PC-3 (cell line): ENCODE measurements at regions not wholly inside any gene's neighbourhood (a gene's known extent, or its start where the extent isn't known, plus 50 kb on each side); places are given as distances from the start of the nearest gene placed in this dataset.
A peak's percentile ranks its signal among the peaks of the same experiment; 100 is the strongest.

Source experiments
- ATAC-seq: fragments of 200-7000 bp; cut with Tn5 transposase; 2 replicates; pipeline ENCODE4 v1.9.1; 2020; ENCODE audit warnings: mild to moderate bottlenecking, moderate library complexity
- BruUV-seq: library from RNA; stranded (reverse); fragments of 400-500 nt; replicated peaks from 2 replicates; lab custom pipeline; 2021; lab: Mats Ljungman, UMichigan
- CTCF ChIA-PET: fragments of 300-600 bp; sonication (Branson Sonifier 250); formaldehyde crosslinking; loops from one replicate; lab custom pipeline; 2022; ENCODE audit warnings: antibody characterized with exemption; lab: Charles Lee
- POLR2A ChIA-PET: fragments of 300-600 bp; sonication (Branson Sonifier 250); formaldehyde crosslinking; loops from one replicate; lab custom pipeline; 2022; ENCODE audit warnings: antibody characterized with exemption; ENCODE audit not compliant: unreplicated experiment; lab: Charles Lee
- DNase-seq: peaks from one replicate; pipeline ENCODE4 v3.0.0-alpha.2; 2015
- H2AFZ ChIP-seq: fragments of 300-600 bp; sonication (generic); 2 replicates; pipeline ENCODE4 v1.6.0; 2016; ENCODE audit warnings: antibody characterized with exemption, low read length
- H3F3A ChIP-seq: fragments of 300-600 bp; sonication (generic); one replicate; pipeline ENCODE4 v1.6.0; 2017; ENCODE audit warnings: antibody characterized with exemption, low read length, control low read depth, mild to moderate bottlenecking; ENCODE audit not compliant: unreplicated experiment
- H3K27ac ChIP-seq: fragments of 300-600 bp; sonication (generic); 2 replicates; pipeline ENCODE4 v1.5.1; 2016; ENCODE audit warnings: mild to moderate bottlenecking, low read length
- H3K27me3 ChIP-seq: fragments of 300-600 bp; sonication (generic); 2 replicates; pipeline ENCODE4 v1.6.1; 2016; ENCODE audit warnings: low read length, mixed read lengths
- H3K36me3 ChIP-seq: fragments of 300-600 bp; sonication (generic); 2 replicates; pipeline ENCODE4 v1.6.1; 2016; ENCODE audit warnings: low read depth, mixed run types, low read length, mixed read lengths
- H3K4me1 ChIP-seq: fragments of 300-600 bp; sonication (generic); 2 replicates; pipeline ENCODE4 v1.5.1; 2016; ENCODE audit warnings: low read length; ENCODE audit not compliant: insufficient read depth
- H3K4me2 ChIP-seq: fragments of 300-600 bp; sonication (generic); 2 replicates; pipeline ENCODE4 v1.6.0; 2016; ENCODE audit warnings: low read length
- H3K4me3 ChIP-seq: fragments of 300-600 bp; sonication (generic); 2 replicates; pipeline ENCODE4 v1.5.1; 2016; ENCODE audit warnings: mild to moderate bottlenecking, low read length, mixed read lengths
- H3K79me2 ChIP-seq: fragments of 300-600 bp; sonication (generic); 2 replicates; pipeline ENCODE4 v1.6.1; 2017; ENCODE audit warnings: low read length, mixed read lengths
- H3K9ac ChIP-seq: fragments of 300-600 bp; sonication (generic); 2 replicates; pipeline ENCODE4 v1.6.0; 2016; ENCODE audit warnings: mild to moderate bottlenecking, low read length
- H3K9me2 ChIP-seq: fragments of 300-600 bp; sonication (generic); replicated peaks from 2 replicates; pipeline ENCODE4 v1.6.1; 2016; ENCODE audit warnings: mixed run types, low read length, mixed read lengths
- H3K9me3 ChIP-seq: fragments of 300-600 bp; sonication (generic); 2 replicates; pipeline ENCODE4 v1.6.1; 2016; ENCODE audit warnings: low read length, mixed read lengths
- H4K20me1 ChIP-seq: fragments of 300-600 bp; sonication (generic); 2 replicates; pipeline ENCODE4 v1.6.1; 2016; ENCODE audit warnings: low read length, mixed read lengths
- CTCF ChIP-seq: fragments of 300-600 bp; sonication (generic); conservative IDR thresholded peaks from 2 replicates; pipeline ENCODE4 v1.5.1; 2017; ENCODE audit warnings: antibody characterized with exemption, low read depth, mild to moderate bottlenecking, low read length
- EZH2 ChIP-seq: fragments of 300-600 bp; sonication (generic); IDR thresholded peaks from one replicate; pipeline ENCODE4 v1.6.1; 2017; ENCODE audit warnings: antibody characterized with exemption, mild to moderate bottlenecking, low read length; ENCODE audit not compliant: unreplicated experiment
- EZH2phosphoT487 ChIP-seq: fragments of 300-600 bp; sonication (generic); IDR thresholded peaks from 2 replicates; pipeline ENCODE4 v1.6.1; 2018; ENCODE audit warnings: mild to moderate bottlenecking, antibody characterized with exemption, low read length, borderline replicate concordance
- intact Hi-C: fragments of 100-400 bp; cut with micrococcal nuclease; formaldehyde crosslinking; loops from 2 replicates; pipeline ENCODE4 v1.9.0; 2023

- Histone ChIP-seq H3K4me2 (no peak overlapping the region), H3K9me2 (no peaks in the 10 kb centered on the region), H3K36me3 (no peaks in the 10 kb centered on the region), H3K4me3 (no peak overlapping the region), H3K4me1 (no peaks in the 10 kb centered on the region), H3K27ac (no peak overlapping the region), H3F3A (no peaks in the 10 kb centered on the region), H3K9ac (no peak overlapping the region), H3K9me3 (no peaks in the 10 kb centered on the region), H3K27me3 (no peaks in the 10 kb centered on the region), H4K20me1 (no peaks in the 10 kb centered on the region), H3K79me2 (no peaks in the 10 kb centered on the region), H2AFZ (no peak overlapping the region)
- ATAC-seq (no peak), DNase-seq (no peak)
- no TSS peak for BruUV-seq
- POLR2A ChIA-PET: no interaction called here
- CTCF ChIA-PET: no interaction called here
- TF ChIP-seq EZH2phosphoT487 (no peak), EZH2 (no peak), CTCF (no peak)
- intact Hi-C loops: no loop called here
Observed at GRCh38 chr14:38080696-38081095, 127.0 kb upstream of the SSTR1 start.

- no peak overlapping the region for H2AFZ ChIP-seq
- H3K4me2 ChIP-seq: no peak overlapping the region
- TF ChIP-seq CTCF: no peak
- TF ChIP-seq EZH2: no peak
- TF ChIP-seq EZH2phosphoT487: no peak
- no peak overlapping the region for H3K27ac ChIP-seq
- POLR2A ChIA-PET: no interaction called here
- BruUV-seq: no TSS peak
- no peaks in the 10 kb centered on the region for H3K9me2 ChIP-seq
- H3K27me3 ChIP-seq: no peaks in the 10 kb centered on the region
- CTCF ChIA-PET: no interaction called here
- ATAC-seq (no peak), DNase-seq (no peak)
- no peaks in the 10 kb centered on the region for H3K36me3 ChIP-seq
- H3K79me2 ChIP-seq: no peaks in the 10 kb centered on the region
- intact Hi-C loops: no loop called here
- H3K9ac ChIP-seq: no peak overlapping the region
- no peaks in the 10 kb centered on the region for H3K4me1 ChIP-seq
- H3K9me3 ChIP-seq: no peaks in the 10 kb centered on the region
- no peaks in the 10 kb centered on the region for H3F3A ChIP-seq
- no peaks in the 10 kb centered on the region for H4K20me1 ChIP-seq
- no peak overlapping the region for H3K4me3 ChIP-seq
Observed at GRCh38 chr14:38083039-38083438, 124.7 kb upstream of the SSTR1 start.

GRCh38 chr14:38089123-38089522 is 118.6 kb upstream of the SSTR1 start:
- H3K4me3 ChIP-seq: peak overlapping the region; percentile 55
- H3K79me2 ChIP-seq: no peaks in the 10 kb centered on the region
- TF ChIP-seq CTCF: no peak
- TF ChIP-seq EZH2: no peak
- TF ChIP-seq EZH2phosphoT487: no peak
- CTCF ChIA-PET: no interaction called here
- no peaks in the 10 kb centered on the region for H4K20me1 ChIP-seq
- H3K27ac ChIP-seq: no peak overlapping the region
- POLR2A ChIA-PET: no interaction called here
- H3K27me3 ChIP-seq: no peaks in the 10 kb centered on the region
- intact Hi-C loops: no loop called here
- ATAC-seq: no peak
- H3K9me3 ChIP-seq: peaks cover 10% of the 10 kb centered on the region; the same call in 1 of the 2 replicates
- DNase-seq: no peak
- H3K4me1 ChIP-seq: no peaks in the 10 kb centered on the region
- no TSS peak for BruUV-seq
- H3K36me3 ChIP-seq: no peaks in the 10 kb centered on the region
- H3K9me2 ChIP-seq: no peaks in the 10 kb centered on the region
- peak overlapping the region; percentile 67 for H3K4me2 ChIP-seq
- H3K9ac ChIP-seq: no peak overlapping the region
- H3F3A ChIP-seq: no peaks in the 10 kb centered on the region
- H2AFZ ChIP-seq: peak overlapping the region; percentile 60; the same call in 1 of the 2 replicates
